HFFc6 (cell line): ENCODE measurements at regions not wholly inside any gene's neighbourhood (a gene's known extent, or its start where the extent isn't known, plus 50 kb on each side); places are given as distances from the start of the nearest gene placed in this dataset.
"Not testable (repeated sequence)": the region's sequence is repeated elsewhere in the genome, so short reads cannot be mapped to it uniquely, and the experiment has no call there.

Experiments used
- DNase-seq: peaks from one replicate; pipeline ENCODE4 v3.0.0-alpha.2; 2018
- H3K27ac Mint-ChIP-seq: 2 replicates; pipeline ENCODE4 v1.8.0; 2020; ENCODE audit warnings: mild to moderate bottlenecking, mixed read lengths
- H3K27me3 Mint-ChIP-seq: 2 replicates; pipeline ENCODE4 v1.8.0; 2021; ENCODE audit warnings: mild to moderate bottlenecking, moderate library complexity, mixed read lengths; ENCODE audit not compliant: insufficient read depth
- H3K36me3 Mint-ChIP-seq: 2 replicates; pipeline ENCODE4 v1.8.0; 2021; ENCODE audit warnings: low read depth, mixed read lengths
- H3K4me1 Mint-ChIP-seq: 2 replicates; pipeline ENCODE4 v1.8.0; 2020; ENCODE audit warnings: low read depth, mixed read lengths
- H3K4me3 Mint-ChIP-seq: 2 replicates; pipeline ENCODE4 v1.8.0; 2020; ENCODE audit warnings: mild to moderate bottlenecking, moderate library complexity, mixed read lengths
- H3K9me3 Mint-ChIP-seq: 2 replicates; pipeline ENCODE4 v1.8.0; 2020; ENCODE audit warnings: mild to moderate bottlenecking, mixed read lengths
- TF ChIP-seq, protein P1 (sequence below): fragments of 200-600 bp; sonication (generic); IDR thresholded peaks from 2 replicates; pipeline ENCODE4 v1.5.0; 2021; ENCODE audit warnings: antibody characterized with exemption, mild to moderate bottlenecking

GRCh38 chr11:87456499-87456898 is 418.8 kb downstream of the TMEM135 start:
- H3K36me3 Mint-ChIP-seq = no peaks in the 10 kb centered on the region
- H3K4me1 Mint-ChIP-seq = peaks cover 30% of the 10 kb centered on the region
- H3K27ac Mint-ChIP-seq = no peak overlapping the region
- no peak for DNase-seq
- TF ChIP-seq, protein P1, sequence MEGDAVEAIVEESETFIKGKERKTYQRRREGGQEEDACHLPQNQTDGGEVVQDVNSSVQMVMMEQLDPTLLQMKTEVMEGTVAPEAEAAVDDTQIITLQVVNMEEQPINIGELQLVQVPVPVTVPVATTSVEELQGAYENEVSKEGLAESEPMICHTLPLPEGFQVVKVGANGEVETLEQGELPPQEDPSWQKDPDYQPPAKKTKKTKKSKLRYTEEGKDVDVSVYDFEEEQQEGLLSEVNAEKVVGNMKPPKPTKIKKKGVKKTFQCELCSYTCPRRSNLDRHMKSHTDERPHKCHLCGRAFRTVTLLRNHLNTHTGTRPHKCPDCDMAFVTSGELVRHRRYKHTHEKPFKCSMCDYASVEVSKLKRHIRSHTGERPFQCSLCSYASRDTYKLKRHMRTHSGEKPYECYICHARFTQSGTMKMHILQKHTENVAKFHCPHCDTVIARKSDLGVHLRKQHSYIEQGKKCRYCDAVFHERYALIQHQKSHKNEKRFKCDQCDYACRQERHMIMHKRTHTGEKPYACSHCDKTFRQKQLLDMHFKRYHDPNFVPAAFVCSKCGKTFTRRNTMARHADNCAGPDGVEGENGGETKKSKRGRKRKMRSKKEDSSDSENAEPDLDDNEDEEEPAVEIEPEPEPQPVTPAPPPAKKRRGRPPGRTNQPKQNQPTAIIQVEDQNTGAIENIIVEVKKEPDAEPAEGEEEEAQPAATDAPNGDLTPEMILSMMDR = no peak
- H3K4me3 Mint-ChIP-seq = no peak overlapping the region
- H3K9me3 Mint-ChIP-seq = no peaks in the 10 kb centered on the region
- 0 out of 2 replicates have a peak, but pooled peaks cover 1% of the 10 kb centered on the region for H3K27me3 Mint-ChIP-seq

- Mint-ChIP-seq H3K27me3 (0 out of 2 replicates have a peak, but pooled peaks cover 1% of the 10 kb centered on the region), H3K36me3 (no peaks in the 10 kb centered on the region), H3K27ac (no peak overlapping the region), H3K4me1 (peaks cover 38% of the 10 kb centered on the region), H3K9me3 (no peaks in the 10 kb centered on the region), H3K4me3 (no peak overlapping the region)
- no peak for DNase-seq
- TF ChIP-seq, protein P1 = no peak
Observed at GRCh38 chr11:87455180-87455579, 417.4 kb downstream of the TMEM135 start.

DNA sequence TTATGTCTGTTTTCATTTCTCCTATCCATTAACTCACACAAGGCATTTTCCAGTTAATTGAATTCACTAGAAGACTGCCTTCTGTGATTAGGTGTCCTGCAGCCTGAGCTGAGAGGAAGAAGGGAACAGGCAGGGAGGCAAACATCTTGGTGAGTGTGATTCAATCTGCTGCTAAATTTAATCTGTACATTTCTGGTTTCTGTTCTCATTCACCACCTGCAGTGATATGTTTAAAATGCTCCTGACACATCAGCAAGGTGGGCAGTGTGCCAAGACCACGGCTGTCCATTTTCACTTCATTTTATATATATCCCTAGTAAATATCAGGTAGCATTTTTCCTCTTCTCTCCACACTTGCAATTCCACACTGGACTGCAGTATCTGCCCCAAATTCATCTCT is 416.5 kb downstream of the TMEM135 start:
- Mint-ChIP-seq H3K4me1 (peaks cover 38% of the 10 kb centered on the region), H3K9me3 (no peaks in the 10 kb centered on the region), H3K36me3 (no peaks in the 10 kb centered on the region), H3K27me3 (0 out of 2 replicates have a peak, but pooled peaks cover 1% of the 10 kb centered on the region), H3K27ac (no peak overlapping the region), H3K4me3 (no peak overlapping the region)
- TF ChIP-seq, protein P1 = no peak
- no peak for DNase-seq

- H3K36me3 Mint-ChIP-seq = no peaks in the 10 kb centered on the region
- no peaks in the 10 kb centered on the region for H3K9me3 Mint-ChIP-seq
- 0 out of 2 replicates have a peak, but pooled peaks cover 1% of the 10 kb centered on the region for H3K27me3 Mint-ChIP-seq
- no peak overlapping the region for H3K4me3 Mint-ChIP-seq
- H3K27ac Mint-ChIP-seq = no peak overlapping the region
- H3K4me1 Mint-ChIP-seq = peaks cover 40% of the 10 kb centered on the region
- TF ChIP-seq, protein P1 = no peak
- no peak for DNase-seq
Observed at GRCh38 chr11:87453531-87454089, 415.9 kb downstream of the TMEM135 start.

DNA sequence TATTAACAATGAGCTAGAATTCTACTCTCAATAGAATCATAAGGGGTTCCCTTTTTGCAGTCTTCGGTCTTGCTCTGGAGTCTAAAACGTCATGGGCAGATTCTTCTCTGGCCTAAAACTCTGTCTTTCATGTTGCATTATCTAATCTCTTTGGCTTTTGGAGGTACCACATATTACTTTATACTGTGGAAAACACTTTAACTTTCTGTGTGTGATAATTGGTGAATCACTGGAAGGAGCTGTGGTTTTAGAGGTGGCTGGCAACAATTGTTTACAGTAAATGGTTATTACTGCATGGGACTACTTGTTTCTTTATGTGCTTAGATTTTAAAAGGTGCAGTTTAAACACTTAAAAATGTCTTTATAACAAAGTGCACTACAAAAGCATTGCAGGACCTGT is 414.3 kb downstream of the TMEM135 start:
- H3K27ac Mint-ChIP-seq, H3K4me3 Mint-ChIP-seq, H3K27me3 Mint-ChIP-seq, DNase-seq, H3K36me3 Mint-ChIP-seq, H3K9me3 Mint-ChIP-seq: not testable (repeated sequence)
- peaks cover 45% of the 10 kb centered on the region for H3K4me1 Mint-ChIP-seq

- Mint-ChIP-seq H3K9me3 (no peaks in the 10 kb centered on the region), H3K27me3 (0 out of 2 replicates have a peak, but pooled peaks cover 1% of the 10 kb centered on the region), H3K4me3 (no peak overlapping the region), H3K27ac (no peak overlapping the region), H3K4me1 (peaks cover 50% of the 10 kb centered on the region), H3K36me3 (no peaks in the 10 kb centered on the region)
- TF ChIP-seq, protein P1 = no peak
- DNase-seq = no peak
Observed at GRCh38 chr11:87451395-87451794, 413.7 kb downstream of the TMEM135 start.
